Hypothalamus (tissue), 51 donors: ENCODE measurements at regions not wholly inside any gene's neighbourhood (a gene's known extent, or its start where the extent isn't known, plus 50 kb on each side); places are given as distances from the start of the nearest gene placed in this dataset.

Experiments used
- DNase-seq, 51 donors: peaks; one replicate each; lab custom pipeline; 2025; lab: John Stamatoyannopoulos, UW

- no peak for DNase-seq
These were observed 464.8 kb upstream of the USP24 start for GRCh38 chr1:55679971-55680370.

GRCh38 chr1:55673416-55673815 is 458.3 kb upstream of the USP24 start:
- DNase-seq: no peak

DNA sequence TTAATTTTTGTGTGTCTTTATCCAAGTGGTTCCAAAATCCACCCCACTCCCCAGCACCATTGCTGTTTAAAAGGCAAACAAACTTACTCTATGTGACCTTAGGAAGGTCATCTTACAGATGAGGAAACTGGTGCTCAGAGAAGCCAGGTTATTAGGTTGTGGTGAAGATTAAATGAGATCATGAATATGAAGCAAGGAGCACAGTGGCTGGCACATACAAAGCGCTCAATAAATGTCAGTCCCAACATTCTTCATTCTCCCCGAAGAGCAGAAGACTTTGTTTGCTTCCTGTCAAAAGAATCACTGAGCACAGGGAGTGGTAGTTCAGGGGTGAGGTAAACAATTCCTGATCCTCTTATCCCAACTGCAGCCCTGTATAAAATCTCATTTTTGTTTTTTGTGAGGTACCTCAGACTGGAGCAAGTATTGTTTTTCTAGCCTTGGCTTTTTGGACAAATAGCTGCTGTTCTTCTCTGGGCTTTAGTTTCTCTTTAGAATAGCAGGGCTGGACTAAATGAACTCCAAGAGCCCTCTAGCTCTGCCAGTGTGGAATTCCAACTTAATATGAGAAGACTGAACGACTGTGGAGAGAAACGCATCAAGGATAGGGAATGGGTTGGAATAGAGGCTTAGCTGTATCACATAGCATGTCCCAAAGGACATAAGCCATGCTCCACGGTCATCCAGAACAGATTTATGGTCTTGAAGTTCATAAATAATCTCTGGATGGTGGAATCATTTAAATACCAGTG is 455.3 kb upstream of the USP24 start:
- peak in 1 of 51 donors; percentile 1 for DNase-seq

- no peak for DNase-seq
These were observed 454.1 kb upstream of the USP24 start for GRCh38 chr1:55669293-55669692.

GRCh38 chr1:55662875-55663274 is 447.7 kb upstream of the USP24 start:
- no peak for DNase-seq

GRCh38 chr1:55658917-55659316 is 443.8 kb upstream of the USP24 start:
- no peak for DNase-seq

- DNase-seq: no peak
These were observed 439.6 kb upstream of the USP24 start for GRCh38 chr1:55654750-55655149.

DNA sequence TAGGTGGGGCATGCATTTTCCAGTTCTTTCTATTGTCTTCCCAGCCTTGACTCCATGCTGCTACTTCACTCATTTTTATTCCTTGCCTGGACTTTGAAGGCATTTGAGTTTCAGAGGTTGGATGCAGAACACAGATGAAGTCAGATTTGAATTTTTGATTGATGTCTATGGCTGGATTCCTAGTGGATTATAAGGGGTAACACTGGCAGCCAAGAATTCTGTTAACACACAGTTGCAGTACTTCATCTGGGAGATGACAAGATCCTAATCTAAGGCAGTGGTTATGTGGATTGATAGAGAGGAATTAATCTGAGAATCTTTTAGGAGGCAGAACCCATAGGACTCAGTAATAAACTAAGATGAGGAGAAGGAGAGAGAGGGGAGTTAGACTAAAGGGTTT is 439.0 kb upstream of the USP24 start:
- DNase-seq: no peak

GRCh38 chr1:55650444-55650843 is 435.3 kb upstream of the USP24 start:
- peak in 10 of 51 donors; percentile 1 to 13 (median 4) for DNase-seq

DNA sequence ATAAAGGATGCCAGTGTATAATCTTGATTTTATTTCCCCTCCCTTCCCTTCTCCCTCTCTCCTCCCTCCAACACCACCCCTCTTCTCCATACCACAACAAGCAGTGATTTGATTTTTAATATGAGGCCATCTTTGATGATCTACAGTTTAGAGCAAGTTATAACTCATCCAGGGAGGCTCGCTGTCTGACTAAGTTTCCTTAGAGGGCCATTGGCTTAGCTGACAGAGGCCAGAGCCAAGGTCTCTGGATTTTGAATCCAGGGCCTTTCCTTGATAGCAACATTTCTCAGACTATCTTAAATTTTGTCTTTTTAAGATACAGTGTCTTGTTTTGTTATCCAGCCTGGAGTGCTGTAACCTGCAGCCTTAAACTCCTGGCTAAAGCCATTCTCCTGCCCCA is 431.0 kb upstream of the USP24 start:
- no peak for DNase-seq

DNA sequence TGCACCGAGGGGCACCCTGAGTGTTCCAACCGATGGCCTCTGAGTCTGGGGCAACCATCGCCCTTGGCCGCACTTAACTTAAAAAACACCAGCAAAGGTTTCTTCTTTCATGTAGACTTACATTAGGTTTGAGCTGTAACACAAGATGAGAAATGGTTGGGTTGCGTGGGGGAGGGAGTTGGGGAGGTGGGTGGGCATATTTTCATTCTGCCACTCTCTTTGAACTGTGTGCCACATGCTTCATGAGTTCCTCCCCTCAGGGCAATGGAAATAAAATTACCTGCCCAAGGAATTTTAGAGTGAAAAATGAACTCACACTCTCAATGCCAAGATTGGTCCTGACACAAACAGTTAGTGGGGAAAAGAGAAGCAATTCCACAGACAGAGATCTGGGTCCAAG is 430.1 kb upstream of the USP24 start:
- DNase-seq: no peak

- DNase-seq: no peak
These were observed 426.8 kb upstream of the USP24 start for GRCh38 chr1:55641947-55642346.

GRCh38 chr1:55640708-55641473 is 425.7 kb upstream of the USP24 start:
- peak in 43 of 51 donors; percentile 1 to 68 (median 20) for DNase-seq

DNA sequence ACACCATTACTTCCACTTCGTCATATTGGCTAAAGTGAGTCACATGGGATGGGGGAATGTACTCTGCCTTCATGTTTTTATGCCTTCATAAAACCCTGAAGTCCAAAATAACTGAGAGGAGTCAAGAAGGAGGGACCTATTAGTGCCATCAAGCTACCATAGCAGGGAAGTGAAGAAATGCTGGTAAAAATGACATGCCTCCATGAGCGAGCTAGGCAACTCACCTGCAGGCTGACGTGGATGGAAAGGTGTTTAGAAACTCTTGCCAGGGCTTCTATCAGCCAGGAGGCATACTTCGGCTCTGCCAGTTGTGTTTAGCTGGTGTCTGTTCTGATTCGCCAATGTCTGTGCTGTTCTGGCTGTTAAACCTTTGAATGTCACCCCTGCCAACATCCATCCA is 424.4 kb upstream of the USP24 start:
- no peak for DNase-seq

- DNase-seq: no peak
These were observed 423.9 kb upstream of the USP24 start for GRCh38 chr1:55639051-55639450.

- no peak for DNase-seq
These were observed 421.5 kb upstream of the USP24 start for GRCh38 chr1:55636696-55637095.

DNA sequence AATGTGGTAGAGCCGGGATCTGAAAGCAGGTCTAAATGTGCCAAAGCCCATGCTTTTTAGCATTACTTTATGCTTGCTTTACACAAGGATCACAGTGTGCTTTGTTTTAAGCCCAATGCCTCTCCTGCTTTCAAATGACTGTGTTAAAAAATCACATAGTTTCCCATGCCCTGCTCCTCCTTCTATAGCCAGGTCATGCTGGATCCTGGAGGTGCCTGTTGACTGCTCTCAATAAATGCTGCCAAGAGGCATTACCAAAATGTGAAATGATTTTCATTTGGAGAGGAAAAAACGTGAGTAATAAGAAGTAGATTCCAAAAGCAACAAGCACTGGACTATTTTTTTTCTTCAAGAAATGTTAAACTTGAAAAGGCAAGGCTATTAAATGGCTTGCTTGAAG is 420.7 kb upstream of the USP24 start:
- DNase-seq: no peak

GRCh38 chr1:55634516-55634915 is 419.4 kb upstream of the USP24 start:
- no peak for DNase-seq

DNA sequence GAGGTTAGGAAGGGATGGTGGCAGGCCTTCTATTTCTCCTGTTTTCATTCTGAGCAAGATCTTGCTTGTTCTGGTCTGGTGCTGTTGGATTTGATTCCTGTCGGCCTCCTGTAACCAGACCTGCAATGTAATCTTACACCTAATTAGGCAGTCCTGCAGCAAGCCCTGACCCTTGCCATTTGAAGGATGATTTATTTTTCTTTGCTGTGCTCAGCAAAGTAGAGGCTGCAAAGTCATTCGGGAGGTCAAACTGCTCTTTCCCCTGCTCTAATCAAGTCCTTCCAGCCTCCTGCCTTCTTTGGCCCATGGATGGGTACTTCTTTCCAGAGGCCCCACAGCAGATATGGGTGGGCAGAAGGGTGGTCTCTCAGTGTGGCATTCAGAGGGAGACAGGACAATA is 417.7 kb upstream of the USP24 start:
- no peak for DNase-seq

GRCh38 chr1:55632058-55632457 is 416.9 kb upstream of the USP24 start:
- DNase-seq: no peak

GRCh38 chr1:55631509-55631908 is 416.3 kb upstream of the USP24 start:
- DNase-seq: no peak

GRCh38 chr1:55626326-55626725 is 411.2 kb upstream of the USP24 start:
- no peak for DNase-seq
